GM12892 (cell line): ENCODE measurements at regions not wholly inside any gene's neighbourhood (a gene's known extent, or its start where the extent isn't known, plus 50 kb on each side); places are given as distances from the start of the nearest gene placed in this dataset.

Source experiments
- POLR2A ChIP-seq: IDR thresholded peaks from 2 replicates; pipeline ENCODE4 v1.6.1; 2011; ENCODE audit warnings: low read depth, low read length, control low read depth
- POLR2AphosphoS5 ChIP-seq: IDR thresholded peaks from 2 replicates; pipeline ENCODE4 v1.6.1; 2011; ENCODE audit warnings: low read depth, low read length, control low read depth

DNA sequence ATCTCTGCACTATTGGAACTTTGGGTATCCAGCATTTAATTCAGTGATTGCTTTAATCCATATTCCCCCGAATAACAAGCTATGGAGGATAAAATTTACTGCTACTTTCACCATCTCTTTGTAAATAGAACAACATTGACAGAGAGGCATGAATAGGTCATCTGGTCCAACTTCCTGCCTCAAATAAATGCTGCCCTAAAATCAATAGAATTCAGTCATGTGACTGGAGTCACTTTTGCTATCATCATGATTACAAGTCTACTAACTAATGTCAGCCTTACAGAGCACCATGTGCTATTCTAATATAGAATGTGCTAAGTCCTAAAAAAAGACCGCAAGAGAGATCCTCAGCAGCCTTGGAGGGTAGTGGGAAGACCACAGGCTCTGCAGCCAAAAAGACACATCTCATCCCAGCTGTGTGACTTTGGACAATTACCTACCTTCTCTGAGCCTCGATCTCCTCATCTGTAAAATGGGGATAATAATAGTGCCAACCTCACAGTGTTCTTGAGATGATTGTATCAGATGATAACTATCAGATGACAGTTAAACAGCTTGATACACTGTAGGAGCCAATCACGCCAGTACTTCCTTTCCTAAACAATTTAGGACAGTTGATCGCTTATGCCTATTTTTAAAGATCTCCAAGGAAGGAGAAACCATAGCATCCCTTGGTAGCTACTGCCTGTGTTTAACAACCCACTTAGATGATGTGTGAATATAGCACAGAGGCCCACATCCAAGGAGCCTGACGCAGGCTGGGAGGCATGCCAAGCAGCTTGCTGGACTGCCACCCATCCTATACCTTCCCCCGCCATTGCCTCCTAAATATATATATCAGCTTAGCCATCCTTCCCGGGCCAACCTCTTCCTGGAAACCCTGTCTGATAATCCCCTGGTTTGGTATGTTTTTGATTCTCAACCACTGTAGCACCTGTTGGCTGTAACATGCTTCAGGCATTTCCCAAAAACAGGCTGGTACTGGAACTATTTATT, 77.3 kb upstream of the PHF21A start:
- no peak for TF ChIP-seq POLR2AphosphoS5
- no peak for TF ChIP-seq POLR2A
